ENCODE measurements at regions not wholly inside any gene's neighbourhood (a gene's known extent, or its start where the extent isn't known, plus 50 kb on each side); places are given as distances from the start of the nearest gene placed in this dataset.

DNA sequence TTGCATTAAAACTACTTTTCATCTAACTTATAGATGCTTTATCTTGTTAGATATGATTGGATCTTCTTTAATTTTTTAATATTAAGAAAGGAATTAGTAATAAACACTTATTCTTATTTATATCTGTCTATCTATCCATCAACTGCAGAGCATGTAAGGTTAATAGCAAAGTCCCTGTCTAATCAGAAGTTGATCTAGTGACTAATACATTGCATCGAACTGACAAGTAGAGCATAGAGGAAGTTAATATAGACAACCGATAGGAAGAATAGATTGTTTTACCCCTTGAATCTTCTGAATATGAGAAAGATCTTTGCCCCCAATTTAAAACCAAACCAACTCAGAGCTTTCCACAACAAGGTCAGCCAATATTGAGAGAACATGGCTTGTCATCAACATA is 862.0 kb upstream of the CDH6 start:
- Histone ChIP-seq H3K36me3 (ENCODE audit: low read depth) (no peaks in the 10 kb centered on the region), H3K4me3 (ENCODE audit: severe bottlenecking) (no peak overlapping the region), H3K4me1 (ENCODE audit: insufficient read depth, poor library complexity, severe bottlenecking) (no peaks in the 10 kb centered on the region), H3K27me3 (ENCODE audit: insufficient read depth, poor library complexity, severe bottlenecking) (peaks cover 29% of the 10 kb centered on the region), H3K9me3 (ENCODE audit: severe bottlenecking) (no peaks in the 10 kb centered on the region), H3K27ac (ENCODE audit: poor library complexity, severe bottlenecking) (no peak overlapping the region)
- TF ChIP-seq, protein P1, sequence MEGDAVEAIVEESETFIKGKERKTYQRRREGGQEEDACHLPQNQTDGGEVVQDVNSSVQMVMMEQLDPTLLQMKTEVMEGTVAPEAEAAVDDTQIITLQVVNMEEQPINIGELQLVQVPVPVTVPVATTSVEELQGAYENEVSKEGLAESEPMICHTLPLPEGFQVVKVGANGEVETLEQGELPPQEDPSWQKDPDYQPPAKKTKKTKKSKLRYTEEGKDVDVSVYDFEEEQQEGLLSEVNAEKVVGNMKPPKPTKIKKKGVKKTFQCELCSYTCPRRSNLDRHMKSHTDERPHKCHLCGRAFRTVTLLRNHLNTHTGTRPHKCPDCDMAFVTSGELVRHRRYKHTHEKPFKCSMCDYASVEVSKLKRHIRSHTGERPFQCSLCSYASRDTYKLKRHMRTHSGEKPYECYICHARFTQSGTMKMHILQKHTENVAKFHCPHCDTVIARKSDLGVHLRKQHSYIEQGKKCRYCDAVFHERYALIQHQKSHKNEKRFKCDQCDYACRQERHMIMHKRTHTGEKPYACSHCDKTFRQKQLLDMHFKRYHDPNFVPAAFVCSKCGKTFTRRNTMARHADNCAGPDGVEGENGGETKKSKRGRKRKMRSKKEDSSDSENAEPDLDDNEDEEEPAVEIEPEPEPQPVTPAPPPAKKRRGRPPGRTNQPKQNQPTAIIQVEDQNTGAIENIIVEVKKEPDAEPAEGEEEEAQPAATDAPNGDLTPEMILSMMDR (IDR thresholded peaks at IDR 0.05; ENCODE audit: poor library complexity, severe bottlenecking): no peak
- DNase-seq (ENCODE audit: low spot score) (no peak), ATAC-seq (ENCODE audit: low read depth) (no peak)

DNA sequence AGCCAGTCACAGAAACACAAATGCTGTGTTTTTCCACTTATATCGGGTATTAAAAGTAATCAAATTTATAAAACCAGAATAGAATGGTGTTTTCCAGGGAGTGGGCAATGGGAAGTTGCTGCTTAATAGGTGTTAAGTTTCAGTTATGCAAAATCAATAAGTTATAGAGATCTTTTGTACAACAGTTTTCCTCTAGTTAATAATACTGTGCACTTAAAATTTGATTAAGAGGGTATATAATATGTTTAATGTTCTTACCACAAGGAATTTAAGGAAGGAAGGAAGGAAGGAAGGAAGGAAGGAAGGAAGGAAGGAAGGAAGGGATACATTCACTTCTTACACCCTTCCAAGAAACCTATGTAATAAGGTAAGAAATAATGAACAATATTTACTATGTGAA is 867.7 kb upstream of the CDH6 start:
- no peaks in the 10 kb centered on the region for H3K36me3 ChIP-seq (ENCODE audit: low read depth)
- DNase-seq (ENCODE audit: low spot score): no peak

DNA sequence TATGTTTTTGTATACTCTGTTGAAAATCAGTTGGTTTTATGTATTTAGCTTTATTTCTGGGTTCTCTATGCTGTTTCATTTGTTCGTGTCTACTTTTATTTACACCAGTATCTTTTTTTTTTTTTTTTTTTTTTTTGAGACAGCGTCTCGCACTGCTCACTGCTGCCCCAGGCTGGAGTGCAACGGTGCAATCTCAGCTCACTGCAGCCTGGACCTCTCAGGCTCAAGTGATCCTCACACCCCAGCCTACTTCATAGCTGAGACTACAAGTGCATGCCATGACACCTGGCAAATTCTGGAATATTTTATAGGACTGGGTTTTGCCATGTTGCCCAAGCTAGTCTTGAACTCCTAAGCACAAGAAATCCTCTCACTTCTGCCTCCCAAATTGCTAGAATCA is 869.4 kb upstream of the CDH6 start:
- H3K4me1 ChIP-seq (ENCODE audit: insufficient read depth, poor library complexity, severe bottlenecking): no peaks in the 10 kb centered on the region
- ATAC-seq (ENCODE audit: low read depth): no peak
- TF ChIP-seq, protein P1 (IDR thresholded peaks at IDR 0.05; ENCODE audit: poor library complexity, severe bottlenecking): no peak
- DNase-seq (ENCODE audit: low spot score): no peak
- H3K4me3 ChIP-seq (ENCODE audit: severe bottlenecking): no peak overlapping the region
- peaks cover 39% of the 10 kb centered on the region for H3K27me3 ChIP-seq (ENCODE audit: insufficient read depth, poor library complexity, severe bottlenecking)
- H3K9me3 ChIP-seq (ENCODE audit: severe bottlenecking): no peaks in the 10 kb centered on the region
- no peaks in the 10 kb centered on the region for H3K36me3 ChIP-seq (ENCODE audit: low read depth)
- no peak overlapping the region for H3K27ac ChIP-seq (ENCODE audit: poor library complexity, severe bottlenecking)

More for the DNA sequence above, 867.7 kb upstream of the CDH6 start:
- no peak overlapping the region for H3K27ac ChIP-seq (ENCODE audit: poor library complexity, severe bottlenecking)
- H3K4me3 ChIP-seq (ENCODE audit: severe bottlenecking): no peak overlapping the region
- no peak for ATAC-seq (ENCODE audit: low read depth)
- no peaks in the 10 kb centered on the region for H3K9me3 ChIP-seq (ENCODE audit: severe bottlenecking)
- peaks cover 46% of the 10 kb centered on the region for H3K27me3 ChIP-seq (ENCODE audit: insufficient read depth, poor library complexity, severe bottlenecking)
- TF ChIP-seq, protein P1 (IDR thresholded peaks at IDR 0.05; ENCODE audit: poor library complexity, severe bottlenecking): no peak
- no peaks in the 10 kb centered on the region for H3K4me1 ChIP-seq (ENCODE audit: insufficient read depth, poor library complexity, severe bottlenecking)

DNA sequence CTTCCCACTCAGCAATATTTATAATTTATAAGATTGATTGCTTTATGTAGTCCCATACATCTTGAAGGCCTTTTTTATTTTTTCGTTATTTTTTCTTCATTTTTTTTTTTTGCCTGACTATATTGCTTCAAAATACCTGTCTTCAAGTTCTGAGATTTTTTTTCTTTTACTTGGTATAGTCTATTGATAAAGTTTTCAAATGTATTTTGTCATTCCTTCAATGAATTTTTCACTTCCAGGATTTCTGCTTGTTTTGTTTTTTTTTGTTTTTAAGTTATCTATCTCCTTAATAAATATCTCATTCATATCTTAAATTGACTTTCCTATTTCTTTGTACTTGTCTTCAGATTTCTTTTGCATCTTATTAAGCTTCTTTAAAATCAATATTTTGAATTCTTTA is 905.6 kb upstream of the CDH6 start:
- Histone ChIP-seq H3K27ac (ENCODE audit: poor library complexity, severe bottlenecking) (no peak overlapping the region), H3K4me1 (ENCODE audit: insufficient read depth, poor library complexity, severe bottlenecking) (no peaks in the 10 kb centered on the region), H3K9me3 (ENCODE audit: severe bottlenecking) (peaks cover 6% of the 10 kb centered on the region), H3K27me3 (ENCODE audit: insufficient read depth, poor library complexity, severe bottlenecking) (no peaks in the 10 kb centered on the region), H3K36me3 (ENCODE audit: low read depth) (no peaks in the 10 kb centered on the region), H3K4me3 (ENCODE audit: severe bottlenecking) (no peak overlapping the region)
- TF ChIP-seq, protein P1 (IDR thresholded peaks at IDR 0.05; ENCODE audit: poor library complexity, severe bottlenecking): no peak
- ATAC-seq (ENCODE audit: low read depth) (no peak), DNase-seq (ENCODE audit: low spot score) (no peak)

DNA sequence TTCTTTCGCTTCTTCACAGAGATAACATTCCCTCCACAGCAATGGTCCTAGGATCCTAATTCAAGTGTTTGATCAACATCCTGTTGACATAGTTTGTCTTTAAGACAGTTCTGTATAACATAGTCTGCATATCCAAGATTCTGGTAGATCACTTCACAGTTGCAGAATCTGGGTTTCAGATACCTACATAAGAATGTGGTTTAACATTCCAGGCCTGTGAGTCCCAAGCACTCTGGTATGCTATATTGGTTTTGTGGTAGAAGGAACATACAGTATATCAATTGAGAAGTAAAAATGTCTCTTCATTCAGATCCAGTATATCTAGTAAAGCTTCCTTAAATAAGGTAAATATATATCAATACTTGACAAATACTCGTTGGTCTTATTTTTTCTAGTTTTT is 914.2 kb upstream of the CDH6 start:
- H3K27ac ChIP-seq (ENCODE audit: poor library complexity, severe bottlenecking): peak overlapping the region; percentile 25
- DNase-seq (ENCODE audit: low spot score) (no peak), ATAC-seq (ENCODE audit: low read depth) (peak; percentile 99)
- no peaks in the 10 kb centered on the region for H3K36me3 ChIP-seq (ENCODE audit: low read depth)
- H3K4me1 ChIP-seq (ENCODE audit: insufficient read depth, poor library complexity, severe bottlenecking): peaks cover 9% of the 10 kb centered on the region
- no peaks in the 10 kb centered on the region for H3K9me3 ChIP-seq (ENCODE audit: severe bottlenecking)
- TF ChIP-seq, protein P1 (IDR thresholded peaks at IDR 0.05; ENCODE audit: poor library complexity, severe bottlenecking): no peak
- H3K27me3 ChIP-seq (ENCODE audit: insufficient read depth, poor library complexity, severe bottlenecking): no peaks in the 10 kb centered on the region
- H3K4me3 ChIP-seq (ENCODE audit: severe bottlenecking): no peak overlapping the region
